T-helper 9 cell (primary cell): ENCODE measurements at regions not wholly inside any gene's neighbourhood (a gene's known extent, or its start where the extent isn't known, plus 50 kb on each side); places are given as distances from the start of the nearest gene placed in this dataset.
"Not testable (repeated sequence)": the region's sequence is repeated elsewhere in the genome, so short reads cannot be mapped to it uniquely, and the experiment has no call there.

Source experiments
- DNase-seq: peaks from one replicate; pipeline ENCODE4 v3.0.0-alpha.2; 2020

DNA sequence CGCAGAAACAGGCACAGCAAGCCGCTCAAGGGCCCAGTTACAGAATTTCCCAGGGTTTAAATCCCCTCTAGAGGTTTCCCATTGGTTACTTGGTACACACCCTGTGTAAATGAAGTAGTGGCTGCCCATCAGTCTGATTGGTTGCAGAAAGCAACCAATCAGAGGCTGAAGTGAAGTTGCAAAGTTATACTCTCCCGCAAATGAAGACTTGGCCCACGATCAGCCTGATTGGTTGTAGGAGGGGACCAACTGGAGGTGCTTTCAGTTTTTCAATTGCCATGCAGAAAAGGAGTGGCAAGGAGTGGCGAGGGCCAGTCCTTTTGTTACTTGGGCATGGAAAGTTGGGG lies 909.2 kb upstream of the AUTS2 start:
- no peak for DNase-seq

DNA sequence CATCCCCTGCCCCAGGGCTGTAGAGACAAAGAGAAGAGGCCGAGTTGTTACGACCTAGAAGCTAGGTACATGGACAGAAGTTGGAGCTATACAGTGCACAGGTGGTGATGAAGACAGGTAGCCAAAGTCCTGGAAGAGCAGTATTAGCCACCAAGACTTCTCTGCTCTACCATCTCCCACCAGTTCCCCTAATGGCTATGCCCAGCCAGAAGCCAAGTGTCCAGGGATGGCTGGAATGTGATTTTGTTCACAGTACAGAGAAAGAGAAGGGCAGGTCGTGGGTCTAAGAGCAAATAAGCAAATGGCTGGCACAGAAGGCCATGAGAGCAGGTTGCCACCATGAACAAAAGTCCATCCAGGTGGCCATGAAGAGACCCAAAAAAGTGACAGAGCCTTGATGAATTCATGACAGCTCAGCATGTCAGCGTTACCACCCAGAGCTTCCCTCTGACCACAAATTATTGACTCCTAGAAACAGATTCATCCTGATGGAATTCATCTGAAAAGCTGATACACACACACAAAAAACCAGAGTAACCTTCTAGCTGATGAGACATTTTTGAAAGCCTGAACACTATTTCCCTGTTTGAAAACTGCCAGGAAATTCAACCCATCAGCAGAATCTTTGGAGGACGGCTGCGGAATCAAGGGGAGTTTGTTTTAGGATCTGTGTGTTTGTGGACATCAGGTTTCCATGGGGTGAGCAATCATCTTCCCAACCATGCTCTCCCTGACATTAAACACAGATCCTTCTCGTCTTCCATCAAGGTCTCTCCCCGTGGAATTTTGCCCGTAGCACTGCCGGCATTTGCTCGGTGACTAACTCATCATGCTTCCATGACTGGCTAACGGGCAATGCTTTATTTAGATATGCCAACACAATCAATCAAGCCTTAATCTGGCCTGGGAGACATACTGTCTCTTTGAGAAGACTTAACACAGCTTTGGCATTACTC lies 906.7 kb upstream of the AUTS2 start:
- no peak for DNase-seq

DNA sequence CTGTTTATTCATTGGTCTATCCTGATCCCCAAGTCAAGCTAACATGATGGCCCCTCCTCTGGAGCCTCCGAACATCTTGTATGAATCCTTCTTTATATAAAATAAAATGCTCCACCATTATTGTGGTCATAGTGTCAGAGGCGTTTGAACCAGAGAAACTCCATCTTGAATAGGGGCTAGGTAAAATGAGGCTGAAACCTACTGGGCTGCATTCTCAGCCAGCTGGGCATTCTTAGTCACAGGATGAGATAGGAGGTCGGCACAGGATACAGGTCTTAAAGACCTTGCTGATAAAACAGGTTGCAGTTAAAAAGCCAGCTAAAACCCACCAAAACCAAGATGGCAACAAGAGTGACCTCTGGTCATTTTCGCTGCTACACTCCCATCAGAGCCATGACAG lies 905.8 kb upstream of the AUTS2 start:
- DNase-seq: no peak

DNA sequence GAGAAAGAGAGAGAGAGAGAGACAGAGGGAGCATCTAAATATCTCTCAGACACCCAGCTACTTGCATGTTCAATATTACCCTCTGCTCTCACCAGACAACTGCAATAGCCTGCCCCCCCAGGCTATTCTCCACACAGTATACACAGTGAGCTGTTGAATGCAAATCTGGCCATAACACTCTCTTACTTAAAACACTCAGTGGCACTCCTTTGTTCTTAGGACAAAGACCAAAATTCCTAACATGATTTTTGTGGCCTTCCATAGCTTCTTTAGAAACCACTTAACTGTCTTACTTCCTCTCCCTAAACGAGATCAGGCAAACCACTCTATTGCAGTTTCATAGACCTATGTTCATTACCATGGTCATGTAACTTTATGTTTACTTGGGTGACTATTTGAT lies 903.6 kb upstream of the AUTS2 start:
- no peak for DNase-seq

DNA sequence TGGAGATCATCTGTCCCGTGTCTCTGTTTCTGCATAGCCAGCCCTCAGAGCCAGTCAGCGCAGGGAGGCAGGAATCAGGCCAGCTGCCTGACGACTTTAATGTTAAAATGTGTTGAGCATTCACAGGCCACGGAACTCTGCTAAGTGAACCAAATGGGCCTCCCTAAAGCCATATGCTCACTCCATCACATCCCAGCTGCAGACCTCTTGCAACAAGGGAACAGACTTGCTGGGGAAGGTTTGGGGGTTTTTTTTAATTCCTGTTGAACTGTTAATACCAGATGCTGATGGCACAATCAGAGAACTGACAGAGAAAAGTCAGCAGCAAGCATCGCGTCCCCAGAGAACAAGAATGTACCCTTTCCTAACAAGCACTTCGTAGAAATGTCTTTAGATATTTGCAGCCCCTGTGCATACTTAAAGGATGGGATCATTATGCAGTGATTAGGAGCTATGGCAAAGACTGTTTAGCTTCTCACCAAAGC lies 900.4 kb upstream of the AUTS2 start:
- DNase-seq: no peak

DNA sequence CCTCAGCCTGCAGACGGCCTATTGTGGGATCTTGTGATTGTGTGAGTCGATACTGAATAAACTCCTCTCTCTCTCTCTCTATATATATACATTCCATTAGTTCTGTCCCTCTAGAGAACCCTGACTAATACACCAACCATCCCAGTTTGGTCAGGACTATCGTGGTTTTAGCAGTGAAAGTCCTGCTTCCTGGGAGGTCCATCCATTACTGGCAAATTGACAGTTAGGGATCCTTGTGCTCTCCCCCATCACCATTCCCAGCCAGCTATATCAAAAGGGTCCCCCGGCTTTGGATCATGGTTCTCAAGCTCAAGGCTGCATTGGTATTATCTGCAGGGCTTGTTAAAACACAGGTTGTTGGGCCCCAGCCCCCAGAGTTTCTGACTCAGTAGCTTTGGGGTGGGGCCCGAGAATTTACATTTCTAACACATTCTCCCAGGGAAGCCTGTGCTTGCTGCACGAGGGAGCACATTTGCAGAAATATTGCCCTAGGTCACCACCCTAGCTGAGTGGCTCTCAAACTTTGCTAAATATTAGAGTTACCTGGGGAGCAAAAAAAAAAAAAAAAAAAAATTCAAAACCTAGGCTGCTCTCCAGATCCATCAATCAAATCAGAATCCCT lies 899.1 kb upstream of the AUTS2 start:
- no peak for DNase-seq

DNA sequence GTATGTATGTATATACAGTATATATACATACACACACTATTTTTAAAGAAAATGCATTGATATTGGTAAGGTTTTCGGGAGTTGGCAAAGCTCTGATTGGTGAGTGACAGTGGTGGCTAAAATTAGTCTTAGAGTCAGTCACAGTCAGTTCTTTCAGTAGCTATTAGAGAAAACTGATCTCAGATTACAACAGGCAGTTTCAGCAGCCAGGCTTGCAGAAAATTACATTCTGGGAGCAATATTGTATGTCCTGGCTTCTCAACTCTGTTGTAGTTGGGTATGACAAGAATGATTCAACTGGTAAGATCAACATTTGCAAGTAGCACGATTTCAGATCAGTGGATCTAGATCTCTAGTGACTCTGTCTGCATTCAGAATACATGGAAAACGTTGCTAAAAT lies 897.9 kb upstream of the AUTS2 start:
- DNase-seq: no peak

DNA sequence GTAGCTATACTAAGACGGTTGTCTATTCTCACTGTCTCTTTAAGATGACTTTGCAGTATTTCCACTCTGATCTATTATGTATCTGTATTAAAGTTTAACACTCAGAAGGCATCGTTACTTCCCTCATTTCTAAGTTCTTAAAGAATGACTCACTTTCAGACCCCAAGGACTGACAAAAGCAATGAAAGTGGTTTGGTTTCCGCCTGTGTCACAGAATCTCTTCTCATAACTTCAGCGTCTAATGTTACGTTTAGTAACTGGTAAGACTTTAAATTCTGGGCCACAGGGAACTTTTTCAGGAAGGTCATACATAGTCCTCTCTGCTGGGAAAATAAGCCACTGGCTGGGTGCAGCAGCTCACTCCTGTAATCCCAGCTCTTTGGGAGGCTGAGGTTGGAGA lies 892.0 kb upstream of the AUTS2 start:
- no peak for DNase-seq

DNA sequence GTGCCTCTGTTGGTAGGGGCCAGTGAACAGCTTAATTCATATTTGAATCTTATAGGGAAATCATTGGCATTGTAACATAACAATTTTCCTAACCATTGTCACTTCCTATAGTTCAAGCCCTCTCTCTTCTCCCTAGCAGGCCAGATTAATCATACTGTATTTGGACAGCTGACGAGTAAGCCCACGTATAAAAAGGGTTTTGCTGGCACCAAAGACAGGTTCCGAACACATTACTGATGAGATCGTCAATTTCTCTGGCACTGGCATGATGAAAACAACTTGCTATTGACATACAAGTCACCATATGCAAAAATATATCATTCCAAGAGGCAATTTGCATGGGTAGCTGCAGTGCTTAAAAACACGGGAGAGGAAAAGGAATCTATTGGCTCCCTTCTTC lies 891.1 kb upstream of the AUTS2 start:
- no peak for DNase-seq

DNA sequence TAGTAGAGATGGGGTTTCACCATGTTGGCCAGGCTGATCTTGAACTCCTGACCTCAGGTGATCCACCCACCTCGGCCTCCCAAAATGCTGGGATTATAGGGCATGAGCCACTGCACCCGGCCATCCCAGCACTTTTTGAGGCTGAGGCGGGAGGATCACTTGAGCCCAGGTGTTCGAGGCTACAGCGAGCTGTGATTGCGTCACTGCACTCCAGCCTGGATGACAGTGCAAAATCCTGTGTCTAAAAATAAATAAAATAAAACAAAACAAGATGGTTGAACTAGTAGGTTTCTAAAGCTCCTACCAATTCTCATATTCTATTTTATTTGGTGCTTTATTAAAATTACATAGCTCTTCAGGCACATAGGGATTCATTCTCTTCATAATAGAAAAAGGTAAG lies 890.3 kb upstream of the AUTS2 start:
- DNase-seq: no peak

DNA sequence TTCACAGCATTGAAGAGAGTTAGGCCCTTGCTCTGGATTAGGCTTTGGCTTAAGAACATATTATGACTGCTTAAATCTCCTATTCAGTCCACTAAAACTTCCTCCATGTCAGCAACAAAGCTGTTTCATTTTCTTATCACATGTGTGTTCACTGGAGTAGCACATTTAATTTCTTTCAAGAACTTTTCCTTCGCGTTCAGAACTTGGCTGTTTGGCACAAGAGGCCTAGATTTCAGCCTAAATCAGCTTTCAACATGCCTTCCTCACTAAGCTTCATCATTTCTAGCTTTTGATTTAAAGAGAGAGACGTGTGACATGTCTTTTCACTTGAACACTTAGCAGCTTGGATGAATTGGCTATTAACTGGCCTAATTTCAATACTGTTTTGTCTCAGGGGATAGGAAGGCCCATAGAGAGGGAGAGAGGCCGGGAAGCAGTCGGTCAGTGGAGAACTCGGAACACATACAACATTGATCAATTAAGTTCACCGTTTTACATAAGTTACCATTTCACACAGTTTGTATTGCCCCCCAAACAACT lies 885.2 kb upstream of the AUTS2 start:
- no peak for DNase-seq

DNA sequence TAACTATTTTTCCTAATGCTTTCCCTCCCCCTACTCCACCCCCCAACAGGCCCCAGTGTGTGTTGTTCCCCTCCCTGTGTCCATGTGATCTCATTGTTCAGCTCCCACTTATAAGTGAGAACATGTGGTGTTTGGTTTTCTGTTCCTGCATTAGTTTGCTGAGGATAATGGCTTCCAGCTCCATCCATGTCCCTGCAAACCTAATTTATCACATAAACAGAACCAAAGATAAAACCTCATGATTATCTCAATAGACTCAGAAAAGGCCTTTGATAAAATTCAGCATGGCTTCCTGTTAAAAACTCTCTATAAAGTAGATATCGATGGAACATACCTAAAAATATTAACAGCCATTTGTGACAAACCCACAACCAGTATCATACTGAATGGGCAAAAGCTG lies 884.1 kb upstream of the AUTS2 start:
- DNase-seq: not testable (repeated sequence)

DNA sequence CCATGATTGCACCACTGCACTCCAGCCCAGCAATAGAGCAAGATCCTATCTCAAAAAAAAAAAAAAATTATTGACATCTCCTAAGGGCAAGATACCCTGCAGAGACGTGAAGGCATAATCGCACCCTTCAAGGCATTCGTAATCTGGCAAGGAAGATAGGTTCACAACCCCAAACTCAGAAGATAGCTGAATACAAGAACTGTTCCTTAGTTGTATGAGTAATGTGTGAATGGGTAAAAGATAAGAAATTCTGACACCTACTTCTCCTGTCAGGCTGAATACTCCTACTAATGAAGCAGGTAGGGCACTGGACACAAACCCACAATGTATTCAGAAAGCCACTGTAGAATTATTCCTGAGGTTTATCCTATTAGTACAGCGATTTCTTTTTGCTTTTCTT lies 882.4 kb upstream of the AUTS2 start:
- DNase-seq: no peak

DNA sequence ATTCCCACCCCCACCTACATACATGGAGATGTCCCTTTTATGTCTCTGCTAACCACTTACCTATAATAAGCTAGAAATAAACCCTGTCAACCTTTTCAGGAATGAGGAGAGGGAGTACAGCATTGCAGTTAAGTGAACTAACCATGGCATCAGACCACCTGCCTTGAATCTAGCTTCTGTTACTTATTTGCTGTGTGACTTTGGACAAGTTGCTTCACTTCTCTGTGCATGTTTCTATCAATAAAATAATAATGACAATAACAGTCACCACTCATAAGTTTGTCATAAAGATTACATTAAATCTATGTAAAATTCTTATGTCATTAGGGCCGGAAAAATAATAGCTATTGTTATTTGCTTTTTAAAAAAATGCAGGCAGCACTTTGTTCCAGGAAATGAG lies 881.1 kb upstream of the AUTS2 start:
- no peak for DNase-seq

DNA sequence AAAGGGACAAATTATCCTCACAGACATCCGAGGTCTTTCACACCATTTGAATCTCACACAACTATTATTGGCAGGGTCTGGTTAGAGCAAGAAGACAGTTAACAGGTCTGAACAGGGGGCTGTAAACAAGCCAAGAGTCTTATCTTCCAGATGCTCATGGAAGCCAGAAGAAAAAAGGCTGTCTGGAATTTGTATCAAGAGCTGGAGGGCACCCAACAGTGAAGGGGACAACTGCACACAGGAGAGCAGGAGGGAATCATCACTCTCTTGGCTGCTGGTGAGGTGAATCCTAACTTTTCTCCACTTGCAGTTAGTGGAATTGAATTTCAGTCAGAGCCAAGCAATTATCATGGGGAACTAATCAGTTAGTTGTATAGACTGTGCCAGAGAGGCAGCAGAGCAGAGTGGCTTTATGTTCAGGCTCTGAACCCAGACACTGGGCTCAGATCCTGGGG lies 880.2 kb upstream of the AUTS2 start:
- no peak for DNase-seq

DNA sequence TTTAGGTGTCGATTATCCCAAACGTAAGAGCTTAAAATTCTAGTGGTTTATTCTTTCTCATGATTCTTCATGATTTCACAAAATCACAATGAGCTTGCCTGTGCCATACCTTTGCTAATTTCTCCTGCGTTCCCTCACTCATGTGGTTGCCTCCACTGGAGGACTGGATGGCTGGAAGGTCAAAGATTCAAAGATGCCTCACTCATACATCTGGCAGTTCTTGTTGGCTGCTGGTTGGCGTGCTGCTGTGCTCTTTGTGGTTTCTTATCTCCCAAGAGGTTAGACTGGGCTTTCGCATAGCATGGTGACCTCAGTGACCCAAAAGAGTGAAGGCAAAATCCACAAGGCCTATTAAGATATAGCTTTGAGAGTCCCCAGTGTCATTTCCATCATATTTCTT lies 877.6 kb upstream of the AUTS2 start:
- DNase-seq: no peak

DNA sequence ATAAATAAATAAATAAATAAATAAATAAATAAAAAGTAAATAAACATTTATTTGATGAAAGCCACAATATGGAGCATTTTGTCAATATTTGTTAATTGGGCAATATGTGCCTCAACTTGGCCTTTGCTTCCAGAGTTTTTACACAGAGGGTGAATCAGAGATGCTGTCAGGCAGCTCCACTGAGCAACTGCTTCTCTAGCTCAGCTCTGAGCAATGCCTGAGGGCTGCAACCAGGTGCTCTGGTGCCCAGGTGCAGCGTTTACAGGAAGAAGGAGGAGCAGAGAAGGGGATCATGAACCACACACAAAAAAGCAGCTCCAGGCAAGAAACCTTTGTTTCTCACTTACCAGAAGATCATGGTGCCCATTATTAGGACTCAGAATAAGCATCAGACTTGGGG lies 876.2 kb upstream of the AUTS2 start:
- no peak for DNase-seq

DNA sequence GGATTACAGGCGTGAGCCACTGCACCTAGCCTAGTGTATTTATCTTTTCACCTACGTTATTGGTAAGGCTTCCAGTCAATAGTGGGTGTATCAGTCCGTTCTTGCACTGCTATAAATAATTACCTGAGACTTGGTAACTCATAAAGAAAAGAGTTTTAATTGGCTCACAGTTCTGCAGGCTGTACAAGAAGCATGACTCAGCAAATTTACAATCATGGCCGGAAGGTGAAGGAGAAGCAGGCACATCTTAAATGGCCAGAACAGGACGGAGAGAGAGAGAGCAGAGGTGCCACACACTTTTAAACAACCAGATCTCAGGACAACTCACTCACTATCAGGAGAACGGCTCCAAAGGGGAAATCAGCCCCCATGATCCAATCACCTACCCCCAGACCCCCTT lies 873.3 kb upstream of the AUTS2 start:
- no peak for DNase-seq

DNA sequence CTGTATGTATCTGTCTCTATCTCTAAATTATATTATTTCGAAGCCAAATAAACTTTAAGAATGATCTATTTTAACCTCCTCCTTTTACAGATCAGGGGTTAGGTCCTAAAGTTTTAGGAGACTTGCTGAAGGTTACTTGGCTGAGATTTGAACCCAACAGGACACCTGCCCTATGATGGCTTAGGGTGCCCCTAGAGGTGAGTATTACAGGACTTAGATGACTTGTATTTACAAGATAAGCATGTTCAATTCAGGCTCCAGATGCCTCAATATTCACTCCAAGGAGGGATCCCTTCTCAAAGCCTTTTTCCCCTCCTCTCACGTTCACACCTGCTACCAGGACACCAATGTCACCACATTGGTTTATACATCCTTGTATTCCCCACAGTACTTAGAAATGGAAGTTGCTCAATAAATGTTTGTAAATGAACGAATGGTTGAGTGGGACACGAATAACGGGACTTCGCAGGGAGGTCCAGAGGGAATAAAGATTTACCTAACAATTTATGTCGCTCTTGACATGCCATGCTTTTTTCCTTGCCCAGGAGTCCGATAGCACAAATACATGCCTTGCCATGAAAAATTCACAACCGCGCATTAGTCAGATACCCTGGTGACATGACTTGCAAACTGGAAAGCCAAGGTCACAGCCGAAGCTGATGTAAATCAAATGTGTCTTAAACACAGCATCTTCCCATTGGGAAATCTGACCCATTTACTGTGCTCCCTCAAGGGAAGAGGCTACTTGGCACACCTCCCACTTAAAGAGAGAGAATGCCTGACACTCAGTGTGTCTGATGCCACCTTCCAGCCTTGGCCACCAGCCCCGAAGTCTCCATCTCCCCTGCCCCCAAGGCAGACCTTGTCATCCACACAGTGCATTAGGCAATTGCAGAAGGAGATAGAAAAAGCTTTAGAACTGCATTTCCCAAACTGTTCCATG lies 872.2 kb upstream of the AUTS2 start:
- DNase-seq: no peak

DNA sequence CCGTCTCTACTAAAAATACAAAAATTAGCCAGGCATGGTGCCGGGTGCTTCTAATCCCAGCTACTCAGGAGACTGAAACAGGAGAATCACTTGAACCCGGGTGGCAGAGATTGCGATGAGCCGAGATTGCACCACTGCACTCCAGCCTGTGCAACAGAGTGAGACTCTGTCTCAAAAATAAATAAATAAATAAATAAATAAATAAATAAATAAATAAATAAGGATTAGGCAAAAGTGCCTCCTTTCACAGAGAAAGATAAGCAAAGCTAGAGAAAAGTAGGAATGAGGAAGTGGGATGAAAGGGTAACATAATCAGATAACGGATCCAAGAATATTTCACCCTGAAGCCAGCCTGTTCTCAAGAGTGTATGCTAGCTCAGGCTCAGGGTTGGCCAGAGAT lies 869.6 kb upstream of the AUTS2 start:
- not testable (repeated sequence) for DNase-seq

DNA sequence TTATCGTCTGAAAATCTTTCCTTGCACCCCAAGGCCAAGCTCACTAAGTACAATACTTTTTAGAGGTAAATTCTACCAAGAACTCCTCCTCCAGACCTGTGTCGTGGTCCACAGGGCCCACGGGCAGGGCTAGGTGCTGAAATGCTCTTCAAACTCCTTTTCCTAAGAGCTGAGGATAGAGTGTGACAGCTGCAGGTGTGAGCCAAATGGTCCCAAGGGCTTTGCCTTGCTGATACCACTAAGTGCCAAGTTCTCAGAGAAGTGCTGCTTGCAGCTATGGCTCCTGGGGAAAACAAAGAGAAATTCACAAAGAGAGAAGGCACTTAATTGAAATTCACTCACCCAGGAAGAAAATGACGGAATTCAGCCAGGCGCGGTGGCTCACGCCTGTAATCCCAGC lies 868.9 kb upstream of the AUTS2 start:
- DNase-seq: no peak

DNA sequence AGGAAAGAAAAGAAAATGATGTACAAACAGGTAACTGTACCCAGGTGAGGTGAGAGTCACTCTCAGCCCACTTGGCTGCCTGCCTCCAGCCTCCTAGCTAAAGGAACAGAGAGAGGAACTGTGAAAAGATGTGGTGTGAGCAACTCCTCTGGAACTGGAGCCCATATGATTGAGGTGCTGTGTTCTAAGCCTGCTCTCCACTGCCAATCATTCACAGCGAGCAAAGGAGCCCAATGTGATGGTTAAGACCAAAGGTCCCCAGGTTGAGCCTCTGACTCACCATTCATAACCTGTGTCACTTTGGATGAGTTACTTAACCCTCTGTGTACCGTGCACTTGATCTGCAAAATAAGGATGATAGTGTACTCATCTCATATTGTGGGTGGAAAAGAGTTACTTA lies 868.1 kb upstream of the AUTS2 start:
- DNase-seq: no peak

DNA sequence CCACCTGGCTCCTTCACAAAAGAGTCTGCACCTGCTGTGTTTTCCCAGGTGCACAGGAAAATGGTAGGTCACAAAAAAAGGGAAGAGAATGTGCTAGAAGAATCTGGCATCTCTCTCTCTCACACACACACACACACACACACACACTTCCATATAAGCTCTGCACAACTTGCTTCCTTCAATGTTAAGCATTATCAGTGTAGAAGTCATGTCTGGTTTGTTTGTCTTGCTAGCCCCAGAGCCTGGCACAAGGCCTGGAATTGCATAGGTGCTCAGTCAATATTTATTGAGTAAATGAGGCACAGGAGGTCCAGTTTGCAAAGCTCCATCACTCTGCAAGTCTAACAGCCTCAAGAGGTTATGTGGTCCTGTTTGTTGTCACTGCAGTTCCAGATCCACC lies 867.3 kb upstream of the AUTS2 start:
- DNase-seq: no peak
